Bronchial epithelial cell (primary cell): ENCODE measurements at regions not wholly inside any gene's neighbourhood (a gene's known extent, or its start where the extent isn't known, plus 50 kb on each side); places are given as distances from the start of the nearest gene placed in this dataset.

Experiments used
- DNase-seq: peaks from one replicate; pipeline ENCODE4 v3.0.0-alpha.2; 2010; ENCODE audit warnings: low read depth
- FAIRE-seq: peaks from 2 replicates; lab custom pipeline; 2011; peaks lifted over from hg19 to GRCh38; lab: Jason Lieb, UNC
- H3K27me3 ChIP-seq: 2 replicates; pipeline ENCODE4 v1.5.1; 2011; ENCODE audit warnings: low read length; ENCODE audit not compliant: control insufficient read depth, insufficient read depth
- H3K36me3 ChIP-seq: 2 replicates; pipeline ENCODE4 v1.5.1; 2011; ENCODE audit warnings: low read length; ENCODE audit not compliant: control insufficient read depth, insufficient read depth
- H3K4me3 ChIP-seq: 2 replicates; pipeline ENCODE4 v1.5.1; 2011; ENCODE audit warnings: mild to moderate bottlenecking, low read depth, low read length, control low read depth
- TF ChIP-seq, protein P1 (sequence below): IDR thresholded peaks from 2 replicates; pipeline ENCODE4 v1.5.1; 2011; ENCODE audit warnings: mild to moderate bottlenecking, moderate library complexity, low read length, control low read depth, inconsistent platforms; ENCODE audit not compliant: insufficient read depth, severe bottlenecking

DNA sequence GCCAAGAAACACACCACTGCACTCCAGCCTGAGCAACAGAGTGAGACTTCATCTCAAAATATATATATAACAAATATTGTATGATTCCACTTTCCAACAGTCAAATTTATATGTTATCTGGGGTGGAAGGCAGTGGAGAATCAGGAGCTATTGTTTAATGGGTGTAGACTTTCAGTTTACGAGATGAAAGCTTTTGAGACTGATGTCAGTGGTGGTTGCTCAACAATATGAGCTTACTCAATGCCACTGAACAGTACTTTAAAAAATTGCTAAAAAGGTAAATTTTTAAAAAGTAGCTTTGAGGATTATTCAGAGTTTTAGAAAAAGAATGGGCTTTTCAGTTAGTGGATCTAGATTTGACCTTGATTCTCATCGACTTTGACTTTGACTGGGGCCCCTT lies 105.9 kb upstream of the ST6GAL2 start:
- no peak for FAIRE-seq
- TF ChIP-seq, protein P1, sequence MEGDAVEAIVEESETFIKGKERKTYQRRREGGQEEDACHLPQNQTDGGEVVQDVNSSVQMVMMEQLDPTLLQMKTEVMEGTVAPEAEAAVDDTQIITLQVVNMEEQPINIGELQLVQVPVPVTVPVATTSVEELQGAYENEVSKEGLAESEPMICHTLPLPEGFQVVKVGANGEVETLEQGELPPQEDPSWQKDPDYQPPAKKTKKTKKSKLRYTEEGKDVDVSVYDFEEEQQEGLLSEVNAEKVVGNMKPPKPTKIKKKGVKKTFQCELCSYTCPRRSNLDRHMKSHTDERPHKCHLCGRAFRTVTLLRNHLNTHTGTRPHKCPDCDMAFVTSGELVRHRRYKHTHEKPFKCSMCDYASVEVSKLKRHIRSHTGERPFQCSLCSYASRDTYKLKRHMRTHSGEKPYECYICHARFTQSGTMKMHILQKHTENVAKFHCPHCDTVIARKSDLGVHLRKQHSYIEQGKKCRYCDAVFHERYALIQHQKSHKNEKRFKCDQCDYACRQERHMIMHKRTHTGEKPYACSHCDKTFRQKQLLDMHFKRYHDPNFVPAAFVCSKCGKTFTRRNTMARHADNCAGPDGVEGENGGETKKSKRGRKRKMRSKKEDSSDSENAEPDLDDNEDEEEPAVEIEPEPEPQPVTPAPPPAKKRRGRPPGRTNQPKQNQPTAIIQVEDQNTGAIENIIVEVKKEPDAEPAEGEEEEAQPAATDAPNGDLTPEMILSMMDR, result no peak
- H3K36me3 ChIP-seq, result no peaks in the 10 kb centered on the region
- no peaks in the 10 kb centered on the region for H3K27me3 ChIP-seq
- DNase-seq, result no peak
- H3K4me3 ChIP-seq, result no peak overlapping the region

DNA sequence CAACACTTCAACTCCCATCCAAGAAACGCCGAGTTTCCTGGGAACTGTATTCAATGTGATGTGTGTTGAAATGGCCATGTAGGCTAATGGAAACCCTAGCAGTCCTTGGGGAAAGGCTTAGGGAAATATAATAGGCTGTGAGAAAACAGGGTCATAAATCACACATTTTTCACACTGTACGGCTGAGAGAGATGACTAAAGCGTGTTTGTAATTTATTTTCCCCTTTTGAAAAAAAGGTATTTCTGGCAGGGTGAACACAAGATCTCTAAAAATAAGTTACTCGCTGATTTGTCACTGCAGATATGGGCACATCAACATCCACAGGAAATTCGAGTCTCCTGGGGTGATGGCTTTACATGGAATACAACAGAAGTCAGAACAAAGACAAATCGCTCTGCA lies 109.6 kb upstream of the ST6GAL2 start:
- no peaks in the 10 kb centered on the region for H3K27me3 ChIP-seq
- H3K36me3 ChIP-seq, result no peaks in the 10 kb centered on the region
- DNase-seq (no peak), FAIRE-seq (no peak)
- TF ChIP-seq, protein P1, result no peak
- no peak overlapping the region for H3K4me3 ChIP-seq

DNA sequence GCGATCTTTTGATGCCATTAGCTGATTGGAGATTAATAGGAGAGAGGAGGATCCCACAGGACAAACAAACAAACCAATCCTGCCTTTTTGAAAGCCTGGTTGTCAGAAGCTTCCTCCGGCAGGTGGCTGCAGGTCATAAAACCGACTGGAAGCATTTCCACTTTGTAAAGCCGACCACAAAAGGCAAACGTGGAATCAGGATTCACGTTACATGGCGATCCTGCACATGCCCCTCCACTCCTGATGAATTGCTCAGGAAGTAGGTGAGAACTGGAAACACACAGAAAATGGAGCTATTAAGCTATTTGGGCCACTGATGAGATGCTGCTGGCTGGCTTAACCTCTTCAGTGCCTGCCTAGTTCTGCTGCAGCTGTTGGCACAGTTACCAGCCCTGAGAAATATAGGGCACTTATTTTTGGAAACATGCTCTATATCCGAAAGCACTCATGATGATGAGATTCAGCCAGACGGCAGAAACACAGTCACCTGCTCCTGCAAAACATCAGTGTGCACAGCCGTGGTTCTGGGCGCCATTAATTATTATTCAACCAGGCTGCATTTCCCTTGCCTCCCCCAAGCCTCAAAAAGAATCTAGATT lies 110.3 kb upstream of the ST6GAL2 start:
- TF ChIP-seq, protein P1, result no peak
- H3K27me3 ChIP-seq, result no peaks in the 10 kb centered on the region
- H3K36me3 ChIP-seq, result no peaks in the 10 kb centered on the region
- H3K4me3 ChIP-seq, result no peak overlapping the region
- no peak for FAIRE-seq
- DNase-seq, result no peak

DNA sequence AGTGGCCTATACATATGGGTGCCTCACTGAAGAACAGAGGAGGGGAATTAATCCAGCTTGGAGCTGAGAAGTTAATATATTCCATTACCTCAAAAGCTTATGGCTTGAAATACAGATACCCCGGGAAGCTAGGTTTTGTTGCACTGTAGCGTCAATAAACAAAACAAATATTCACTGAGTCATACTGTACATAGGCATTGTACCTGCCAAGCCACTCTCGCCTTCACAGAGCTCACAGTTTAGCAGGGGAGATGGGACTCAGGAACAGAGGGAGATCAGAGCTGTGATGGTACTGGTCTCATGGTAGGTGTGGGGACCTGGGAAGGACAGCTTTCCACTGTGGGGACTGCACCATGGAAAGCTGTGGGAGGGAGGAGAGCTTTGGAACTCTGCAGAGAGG lies 111.2 kb upstream of the ST6GAL2 start:
- H3K27me3 ChIP-seq, result no peaks in the 10 kb centered on the region
- TF ChIP-seq, protein P1, result no peak
- H3K36me3 ChIP-seq, result no peaks in the 10 kb centered on the region
- FAIRE-seq (no peak), DNase-seq (no peak)
- no peak overlapping the region for H3K4me3 ChIP-seq

- TF ChIP-seq, protein P1, result no peak
- Histone ChIP-seq H3K36me3 (no peaks in the 10 kb centered on the region), H3K27me3 (no peaks in the 10 kb centered on the region), H3K4me3 (no peak overlapping the region)
- DNase-seq (no peak), FAIRE-seq (no peak)
Measured at GRCh38 chr2:107001062-107001461, 115.1 kb upstream of the ST6GAL2 start.

- no peak overlapping the region for H3K4me3 ChIP-seq
- H3K36me3 ChIP-seq, result no peaks in the 10 kb centered on the region
- FAIRE-seq (no peak), DNase-seq (no peak)
- TF ChIP-seq, protein P1, result no peak
- H3K27me3 ChIP-seq, result no peaks in the 10 kb centered on the region
Measured at GRCh38 chr2:107001551-107001950, 115.6 kb upstream of the ST6GAL2 start.
